Activated naive CD4-positive, alpha-beta T cell treated with anti-CD3 and anti-CD28 coated beads, Interleukin-2, amount 10 ng/mL, durations not matched to agents 7 days and 5 days (primary cell): ENCODE measurements at regions not wholly inside any gene's neighbourhood (a gene's known extent, or its start where the extent isn't known, plus 50 kb on each side); places are given as distances from the start of the nearest gene placed in this dataset.
"Not testable (repeated sequence)": the region's sequence is repeated elsewhere in the genome, so short reads cannot be mapped to it uniquely, and the experiment has no call there.

ENCODE experiments used
- CTCF ChIA-PET: fragments of 350-600 bp; sonication (Branson Sonifier 250); formaldehyde crosslinking; loops from one replicate; lab custom pipeline; 2021; ENCODE audit warnings: antibody characterized with exemption; lab: Charles Lee
- DNase-seq: peaks from one replicate; pipeline ENCODE4 v3.0.0-alpha.2; 2020
- H3K27ac Mint-ChIP-seq: one replicate; pipeline ENCODE4 v1.8.0; 2021; ENCODE audit warnings: mild to moderate bottlenecking, moderate library complexity, mixed read lengths
- H3K27me3 Mint-ChIP-seq: one replicate; pipeline ENCODE4 v1.8.0; 2021; ENCODE audit warnings: mild to moderate bottlenecking, mixed read lengths
- H3K36me3 Mint-ChIP-seq: one replicate; pipeline ENCODE4 v1.8.0; 2021; ENCODE audit warnings: mixed read lengths
- H3K4me1 Mint-ChIP-seq: one replicate; pipeline ENCODE4 v1.8.0; 2021; ENCODE audit warnings: mixed read lengths
- H3K4me3 Mint-ChIP-seq: one replicate; pipeline ENCODE4 v1.8.0; 2021; ENCODE audit warnings: mild to moderate bottlenecking, moderate library complexity, mixed read lengths
- H3K9me3 Mint-ChIP-seq: one replicate; pipeline ENCODE4 v1.8.0; 2021; ENCODE audit warnings: mixed read lengths

- peaks cover 6% of the 10 kb centered on the region for H3K36me3 Mint-ChIP-seq
- peak; percentile 87 for DNase-seq
- H3K27ac Mint-ChIP-seq: peak overlapping the region; percentile 50
- CTCF ChIA-PET: interaction anchor here (1.0 to 2.0 kb wide), 10 partner anchors 11 to 1185 kb away, joined by 3 to 10 read pairs (median 4); partner anchors contain the start of gene FOCAD
- H3K27me3 Mint-ChIP-seq: peaks cover 16% of the 10 kb centered on the region
- no peaks in the 10 kb centered on the region for H3K9me3 Mint-ChIP-seq
- H3K4me1 Mint-ChIP-seq: peaks cover 47% of the 10 kb centered on the region
- peak overlapping the region; percentile 70 for H3K4me3 Mint-ChIP-seq
Measured at GRCh38 chr9:19925674-19926503, 137.1 kb upstream of the SLC24A2 start.

DNA sequence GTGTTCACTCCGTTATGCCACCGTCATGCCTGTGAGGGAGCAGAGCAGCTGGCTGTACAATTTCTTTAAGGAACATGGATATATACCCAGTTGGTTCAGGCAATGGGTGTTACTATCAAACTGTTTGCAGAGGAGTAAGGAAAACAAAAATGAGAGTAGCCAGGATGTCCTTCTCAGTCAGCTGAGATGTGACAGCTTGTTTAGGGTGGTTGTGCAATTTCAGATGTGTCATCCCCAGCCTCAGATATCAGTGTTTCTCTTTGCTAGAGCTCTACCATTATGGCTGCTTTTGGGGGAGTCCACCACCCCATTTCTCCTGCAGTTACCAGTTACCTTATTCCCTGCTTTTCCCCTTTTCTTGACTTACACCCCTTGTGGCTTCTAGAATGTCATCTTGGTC, 135.2 kb upstream of the SLC24A2 start:
- Mint-ChIP-seq H3K27ac (no peak overlapping the region), H3K4me3 (no peak overlapping the region), H3K9me3 (no peaks in the 10 kb centered on the region), H3K36me3 (peaks cover 6% of the 10 kb centered on the region), H3K27me3 (peaks cover 22% of the 10 kb centered on the region), H3K4me1 (peaks cover 46% of the 10 kb centered on the region)
- CTCF ChIA-PET: interaction anchor here (1.4 to 1.5 kb wide), 2 partner anchors 701 to 761 kb away, joined by 3 to 5 read pairs; partner anchors contain the start of gene FOCAD
- no peak for DNase-seq

GRCh38 chr9:19922476-19923118, 133.8 kb upstream of the SLC24A2 start:
- Mint-ChIP-seq H3K36me3 (peaks cover 5% of the 10 kb centered on the region), H3K4me1 (peaks cover 41% of the 10 kb centered on the region), H3K9me3 (no peaks in the 10 kb centered on the region), H3K4me3 (no peak overlapping the region), H3K27ac (no peak overlapping the region), H3K27me3 (peaks cover 31% of the 10 kb centered on the region)
- no peak for DNase-seq
- CTCF ChIA-PET: interaction anchor here (1.1 to 2.4 kb wide), 3 partner anchors 446 to 458 kb away, joined by 6 to 15 read pairs (median 6); no protein-coding TSS in a partner anchor

DNA sequence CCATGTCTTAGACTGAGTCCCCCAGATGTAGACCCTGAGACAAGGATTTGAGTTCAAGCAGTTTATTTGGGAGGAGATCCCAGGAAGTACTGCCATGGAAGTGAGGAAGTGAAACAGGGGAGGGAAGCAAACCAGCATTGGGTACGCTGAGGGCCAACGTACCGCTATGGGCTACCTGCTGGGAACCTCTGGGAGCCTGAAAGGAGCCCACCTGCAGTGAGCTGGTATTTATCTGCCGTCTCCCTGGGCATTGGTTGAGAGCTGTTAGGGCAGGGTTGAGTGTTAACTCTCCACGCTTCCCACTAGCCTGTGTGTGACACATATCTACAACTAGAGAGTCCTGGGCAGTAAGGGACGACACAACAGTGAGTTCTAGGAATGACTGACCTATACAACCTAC, 131.6 kb upstream of the SLC24A2 start:
- no peak overlapping the region for H3K27ac Mint-ChIP-seq
- CTCF ChIA-PET: no interaction called here

GRCh38 chr9:19918630-19919029, 129.8 kb upstream of the SLC24A2 start:
- peaks cover 10% of the 10 kb centered on the region for H3K4me1 Mint-ChIP-seq
- peaks cover 24% of the 10 kb centered on the region for H3K27me3 Mint-ChIP-seq
- CTCF ChIA-PET: interaction anchor here (1.0 kb wide), 1 partner anchor 451 kb away, joined by 4 read pairs; no protein-coding TSS in a partner anchor
- H3K9me3 Mint-ChIP-seq: no peaks in the 10 kb centered on the region
- no peak overlapping the region for H3K27ac Mint-ChIP-seq
- H3K4me3 Mint-ChIP-seq: no peak overlapping the region
- DNase-seq: no peak
- no peaks in the 10 kb centered on the region for H3K36me3 Mint-ChIP-seq

More for the DNA sequence above, 131.6 kb upstream of the SLC24A2 start:
- Mint-ChIP-seq H3K27me3 (peaks cover 31% of the 10 kb centered on the region), H3K4me1 (peaks cover 21% of the 10 kb centered on the region), H3K4me3 (no peak overlapping the region), H3K9me3 (no peaks in the 10 kb centered on the region), H3K36me3 (no peaks in the 10 kb centered on the region)
- DNase-seq: no peak

GRCh38 chr9:19914044-19914443, 125.2 kb upstream of the SLC24A2 start:
- H3K27me3 Mint-ChIP-seq: peaks cover 9% of the 10 kb centered on the region
- H3K4me3 Mint-ChIP-seq: no peak overlapping the region
- CTCF ChIA-PET: interaction anchor here (0.6 kb wide), 1 partner anchor 108 kb away, joined by 3 read pairs; no protein-coding TSS in a partner anchor
- no peak for DNase-seq
- no peak overlapping the region for H3K27ac Mint-ChIP-seq
- no peaks in the 10 kb centered on the region for H3K9me3 Mint-ChIP-seq
- H3K36me3 Mint-ChIP-seq: no peaks in the 10 kb centered on the region
- peaks cover 8% of the 10 kb centered on the region for H3K4me1 Mint-ChIP-seq

GRCh38 chr9:19913151-19913550, 124.3 kb upstream of the SLC24A2 start:
- DNase-seq: no peak
- no peaks in the 10 kb centered on the region for H3K36me3 Mint-ChIP-seq
- H3K4me1 Mint-ChIP-seq: no peaks in the 10 kb centered on the region
- H3K27me3 Mint-ChIP-seq: peaks cover under 1% of the 10 kb centered on the region
- CTCF ChIA-PET: no interaction called here
- no peak overlapping the region for H3K27ac Mint-ChIP-seq
- peaks cover 2% of the 10 kb centered on the region for H3K9me3 Mint-ChIP-seq
- no peak overlapping the region for H3K4me3 Mint-ChIP-seq

- Mint-ChIP-seq H3K27ac (no peak overlapping the region), H3K27me3 (peaks cover 3% of the 10 kb centered on the region), H3K4me3 (no peak overlapping the region), H3K4me1 (no peaks in the 10 kb centered on the region), H3K9me3 (no peaks in the 10 kb centered on the region), H3K36me3 (no peaks in the 10 kb centered on the region)
- CTCF ChIA-PET: no interaction called here
- DNase-seq: no peak
Measured at GRCh38 chr9:19903076-19903475, 114.2 kb upstream of the SLC24A2 start.

DNA sequence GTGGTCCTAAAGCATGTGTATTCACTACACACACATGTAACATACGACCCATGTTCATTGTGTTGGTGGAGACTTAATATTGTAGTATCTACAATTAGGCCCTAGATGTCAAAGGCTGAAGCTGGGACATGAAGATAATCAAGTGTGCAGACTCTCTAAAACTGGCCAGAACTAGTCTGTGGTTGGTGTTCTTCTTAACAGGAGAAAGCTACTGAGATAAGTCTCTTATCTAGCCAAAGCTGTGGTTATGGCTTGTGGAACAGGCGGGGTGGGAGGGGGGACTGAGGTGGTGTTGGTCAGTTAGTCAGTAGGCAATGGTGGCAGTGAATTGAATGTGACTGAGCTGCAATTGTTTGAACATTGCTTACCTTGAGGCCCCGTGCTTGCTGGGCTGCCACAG, 112.7 kb upstream of the SLC24A2 start:
- Mint-ChIP-seq H3K36me3 (no peaks in the 10 kb centered on the region), H3K9me3 (no peaks in the 10 kb centered on the region), H3K4me1 (no peaks in the 10 kb centered on the region), H3K4me3 (no peak overlapping the region), H3K27ac (no peak overlapping the region), H3K27me3 (peaks cover 3% of the 10 kb centered on the region)
- no peak for DNase-seq
- CTCF ChIA-PET: interaction anchor here (0.6 kb wide), 1 partner anchor 1583 kb away, joined by 5 read pairs; no protein-coding TSS in a partner anchor

GRCh38 chr9:19896161-19896560, 107.3 kb upstream of the SLC24A2 start:
- no peaks in the 10 kb centered on the region for H3K36me3 Mint-ChIP-seq
- no peaks in the 10 kb centered on the region for H3K9me3 Mint-ChIP-seq
- H3K4me1 Mint-ChIP-seq: no peaks in the 10 kb centered on the region
- DNase-seq: no peak
- H3K4me3 Mint-ChIP-seq: no peak overlapping the region
- no peak overlapping the region for H3K27ac Mint-ChIP-seq
- CTCF ChIA-PET: no interaction called here
- H3K27me3 Mint-ChIP-seq: no peaks in the 10 kb centered on the region

- H3K4me3 Mint-ChIP-seq, H3K36me3 Mint-ChIP-seq, H3K27me3 Mint-ChIP-seq, H3K4me1 Mint-ChIP-seq, DNase-seq, CTCF ChIA-PET, H3K27ac Mint-ChIP-seq, H3K9me3 Mint-ChIP-seq: not testable (repeated sequence)
Measured at GRCh38 chr9:19895578-19895977, 106.7 kb upstream of the SLC24A2 start.

DNA sequence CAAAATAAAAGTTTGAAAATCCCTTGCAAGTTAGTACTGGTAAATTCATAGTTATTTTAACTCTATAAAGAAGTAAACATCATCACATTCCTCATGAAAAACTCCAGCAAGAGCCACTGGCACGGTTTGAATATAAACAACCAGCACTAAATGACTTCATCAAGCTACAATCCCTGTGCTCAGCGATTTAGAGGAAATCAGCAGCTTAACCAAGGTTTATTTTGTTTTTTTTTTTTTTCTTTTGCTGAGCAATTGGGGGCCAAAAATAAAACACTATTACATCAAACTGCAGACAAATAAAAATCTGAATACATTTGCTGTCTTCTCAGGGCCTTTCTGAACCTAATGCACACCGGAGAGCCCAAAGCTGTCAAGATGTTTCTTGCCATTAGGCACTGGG, 106.2 kb upstream of the SLC24A2 start:
- Mint-ChIP-seq H3K4me3 (no peak overlapping the region), H3K4me1 (no peaks in the 10 kb centered on the region), H3K9me3 (no peaks in the 10 kb centered on the region), H3K27me3 (no peaks in the 10 kb centered on the region), H3K27ac (no peak overlapping the region), H3K36me3 (no peaks in the 10 kb centered on the region)
- CTCF ChIA-PET: no interaction called here
- no peak for DNase-seq

DNA sequence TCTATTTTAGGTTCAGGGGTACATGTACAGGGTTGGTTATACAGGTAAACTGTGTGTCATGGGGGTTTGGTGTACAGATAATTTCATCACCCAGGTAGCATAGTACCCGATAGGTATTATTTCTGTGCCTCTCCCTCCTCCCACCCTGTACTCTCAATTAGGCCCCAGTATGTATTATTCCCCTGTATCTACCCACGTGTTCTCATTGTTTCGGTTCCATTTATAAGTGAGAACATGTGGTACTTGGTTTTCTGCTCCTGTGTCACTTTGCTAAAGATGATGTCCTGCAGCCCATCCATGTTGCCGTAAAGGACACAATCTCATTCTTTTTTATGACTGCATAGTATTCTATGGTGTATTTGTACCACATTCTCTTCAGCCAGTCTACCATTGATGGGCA, 96.8 kb upstream of the SLC24A2 start:
- peaks cover 9% of the 10 kb centered on the region for H3K27me3 Mint-ChIP-seq
- no peak overlapping the region for H3K27ac Mint-ChIP-seq
- H3K36me3 Mint-ChIP-seq: no peaks in the 10 kb centered on the region
- H3K9me3 Mint-ChIP-seq: peaks cover 3% of the 10 kb centered on the region
- CTCF ChIA-PET: no interaction called here
- H3K4me3 Mint-ChIP-seq: no peak overlapping the region
- DNase-seq: no peak
- no peaks in the 10 kb centered on the region for H3K4me1 Mint-ChIP-seq

GRCh38 chr9:19879062-19879461, 90.2 kb upstream of the SLC24A2 start:
- H3K4me3 Mint-ChIP-seq: no peak overlapping the region
- no peaks in the 10 kb centered on the region for H3K4me1 Mint-ChIP-seq
- H3K27ac Mint-ChIP-seq: no peak overlapping the region
- H3K27me3 Mint-ChIP-seq: peaks cover 15% of the 10 kb centered on the region
- no peaks in the 10 kb centered on the region for H3K36me3 Mint-ChIP-seq
- no peak for DNase-seq
- CTCF ChIA-PET: no interaction called here
- no peaks in the 10 kb centered on the region for H3K9me3 Mint-ChIP-seq
